GM23338 (cell line): ENCODE measurements at regions not wholly inside any gene's neighbourhood (a gene's known extent, or its start where the extent isn't known, plus 50 kb on each side); places are given as distances from the start of the nearest gene placed in this dataset.

Source experiments
- CREB1 ChIP-seq: fragments of 250-450 bp; sonication (Bioruptor Pico); IDR thresholded peaks from 2 replicates; pipeline ENCODE4 v1.5.0; 2020; ENCODE audit warnings: low read depth, mild to moderate bottlenecking, moderate library complexity
- EZH2 ChIP-seq: fragments of 200-600 bp; sonication (generic); IDR thresholded peaks from one replicate; pipeline ENCODE4 v1.8.0; 2017; ENCODE audit warnings: antibody characterized with exemption, mild to moderate bottlenecking, low read depth; ENCODE audit not compliant: unreplicated experiment
- EZH2phosphoT487 ChIP-seq: fragments of 200-600 bp; sonication (generic); IDR thresholded peaks from one replicate; pipeline ENCODE4 v1.8.1; 2018; ENCODE audit warnings: antibody characterized with exemption; ENCODE audit not compliant: unreplicated experiment
- JUNB ChIP-seq: IDR thresholded peaks from one replicate; pipeline ENCODE4 v1.6.1; 2016; ENCODE audit warnings: antibody characterized with exemption; ENCODE audit not compliant: unreplicated experiment
- NANOG ChIP-seq: IDR thresholded peaks from 2 replicates; pipeline ENCODE4 v1.6.1; 2016; ENCODE audit warnings: antibody characterized with exemption, borderline replicate concordance
- POLR2AphosphoS5 ChIP-seq: IDR thresholded peaks from 2 replicates; pipeline ENCODE4 v1.6.1; 2016; ENCODE audit warnings: antibody characterized with exemption, low read depth
- ZNF114 ChIP-seq: fragments of 250-450 bp; sonication (Bioruptor Pico); IDR thresholded peaks from 2 replicates; pipeline ENCODE4 v1.5.0; 2020; ENCODE audit warnings: mild to moderate bottlenecking, moderate library complexity
- ZNF331 ChIP-seq: fragments of 250-450 bp; sonication (Bioruptor Pico); IDR thresholded peaks from 2 replicates; pipeline ENCODE4 v1.5.0; 2020; ENCODE audit warnings: low read depth, mild to moderate bottlenecking, moderate library complexity
- TF ChIP-seq, protein P1 (sequence below), 2 experiments: fragments of 200-600 bp in 1 of 2; sonication (generic) in 1 of 2; conservative IDR thresholded peaks; 2 replicates each; pipeline versions ENCODE4 v1.5.1 to v1.6.1; 2016 to 2017; ENCODE audit warnings: antibody characterized with exemption in 2 of 2, low read depth in 2 of 2, mild to moderate bottlenecking in 2 of 2, moderate library complexity in 1 of 2
- TF ChIP-seq, protein P2 (sequence below): IDR thresholded peaks from one replicate; pipeline ENCODE4 v1.6.1; 2018; ENCODE audit warnings: antibody characterized with exemption; ENCODE audit not compliant: unreplicated experiment
- TF ChIP-seq, protein P3 (sequence below): IDR thresholded peaks from 2 replicates; pipeline ENCODE4 v1.6.1; 2016; ENCODE audit warnings: antibody characterized with exemption

DNA sequence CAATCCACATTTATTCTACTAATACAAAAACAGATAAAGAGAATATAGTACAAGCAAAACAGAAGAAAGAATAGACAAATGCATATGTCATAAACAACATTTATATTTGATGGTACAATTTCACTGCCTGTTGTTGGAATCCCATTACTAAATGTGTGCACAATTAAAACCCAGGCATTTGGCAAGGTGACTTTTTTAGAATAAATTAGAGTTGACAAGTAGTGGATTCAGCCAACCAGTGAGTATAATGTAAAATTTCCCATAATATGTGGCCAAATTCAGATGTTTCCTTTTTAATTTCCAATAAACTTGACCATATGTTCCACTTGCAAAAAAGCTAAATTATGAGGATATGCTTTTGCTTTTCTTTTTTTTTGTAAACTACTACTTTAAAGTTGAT lies 1578.8 kb downstream of the OLFM4 start:
- TF ChIP-seq EZH2 = no peak
- no peak for TF ChIP-seq POLR2AphosphoS5
- TF ChIP-seq, protein P1, sequence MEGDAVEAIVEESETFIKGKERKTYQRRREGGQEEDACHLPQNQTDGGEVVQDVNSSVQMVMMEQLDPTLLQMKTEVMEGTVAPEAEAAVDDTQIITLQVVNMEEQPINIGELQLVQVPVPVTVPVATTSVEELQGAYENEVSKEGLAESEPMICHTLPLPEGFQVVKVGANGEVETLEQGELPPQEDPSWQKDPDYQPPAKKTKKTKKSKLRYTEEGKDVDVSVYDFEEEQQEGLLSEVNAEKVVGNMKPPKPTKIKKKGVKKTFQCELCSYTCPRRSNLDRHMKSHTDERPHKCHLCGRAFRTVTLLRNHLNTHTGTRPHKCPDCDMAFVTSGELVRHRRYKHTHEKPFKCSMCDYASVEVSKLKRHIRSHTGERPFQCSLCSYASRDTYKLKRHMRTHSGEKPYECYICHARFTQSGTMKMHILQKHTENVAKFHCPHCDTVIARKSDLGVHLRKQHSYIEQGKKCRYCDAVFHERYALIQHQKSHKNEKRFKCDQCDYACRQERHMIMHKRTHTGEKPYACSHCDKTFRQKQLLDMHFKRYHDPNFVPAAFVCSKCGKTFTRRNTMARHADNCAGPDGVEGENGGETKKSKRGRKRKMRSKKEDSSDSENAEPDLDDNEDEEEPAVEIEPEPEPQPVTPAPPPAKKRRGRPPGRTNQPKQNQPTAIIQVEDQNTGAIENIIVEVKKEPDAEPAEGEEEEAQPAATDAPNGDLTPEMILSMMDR (conservative IDR thresholded peaks at IDR 0.05; ENCODE audit: low read depth in 2 of 2) = no peak
- no peak for TF ChIP-seq CREB1 (CRISPR knock-in tag)
- TF ChIP-seq, protein P2, sequence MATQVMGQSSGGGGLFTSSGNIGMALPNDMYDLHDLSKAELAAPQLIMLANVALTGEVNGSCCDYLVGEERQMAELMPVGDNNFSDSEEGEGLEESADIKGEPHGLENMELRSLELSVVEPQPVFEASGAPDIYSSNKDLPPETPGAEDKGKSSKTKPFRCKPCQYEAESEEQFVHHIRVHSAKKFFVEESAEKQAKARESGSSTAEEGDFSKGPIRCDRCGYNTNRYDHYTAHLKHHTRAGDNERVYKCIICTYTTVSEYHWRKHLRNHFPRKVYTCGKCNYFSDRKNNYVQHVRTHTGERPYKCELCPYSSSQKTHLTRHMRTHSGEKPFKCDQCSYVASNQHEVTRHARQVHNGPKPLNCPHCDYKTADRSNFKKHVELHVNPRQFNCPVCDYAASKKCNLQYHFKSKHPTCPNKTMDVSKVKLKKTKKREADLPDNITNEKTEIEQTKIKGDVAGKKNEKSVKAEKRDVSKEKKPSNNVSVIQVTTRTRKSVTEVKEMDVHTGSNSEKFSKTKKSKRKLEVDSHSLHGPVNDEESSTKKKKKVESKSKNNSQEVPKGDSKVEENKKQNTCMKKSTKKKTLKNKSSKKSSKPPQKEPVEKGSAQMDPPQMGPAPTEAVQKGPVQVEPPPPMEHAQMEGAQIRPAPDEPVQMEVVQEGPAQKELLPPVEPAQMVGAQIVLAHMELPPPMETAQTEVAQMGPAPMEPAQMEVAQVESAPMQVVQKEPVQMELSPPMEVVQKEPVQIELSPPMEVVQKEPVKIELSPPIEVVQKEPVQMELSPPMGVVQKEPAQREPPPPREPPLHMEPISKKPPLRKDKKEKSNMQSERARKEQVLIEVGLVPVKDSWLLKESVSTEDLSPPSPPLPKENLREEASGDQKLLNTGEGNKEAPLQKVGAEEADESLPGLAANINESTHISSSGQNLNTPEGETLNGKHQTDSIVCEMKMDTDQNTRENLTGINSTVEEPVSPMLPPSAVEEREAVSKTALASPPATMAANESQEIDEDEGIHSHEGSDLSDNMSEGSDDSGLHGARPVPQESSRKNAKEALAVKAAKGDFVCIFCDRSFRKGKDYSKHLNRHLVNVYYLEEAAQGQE = no peak
- TF ChIP-seq, protein P3, sequence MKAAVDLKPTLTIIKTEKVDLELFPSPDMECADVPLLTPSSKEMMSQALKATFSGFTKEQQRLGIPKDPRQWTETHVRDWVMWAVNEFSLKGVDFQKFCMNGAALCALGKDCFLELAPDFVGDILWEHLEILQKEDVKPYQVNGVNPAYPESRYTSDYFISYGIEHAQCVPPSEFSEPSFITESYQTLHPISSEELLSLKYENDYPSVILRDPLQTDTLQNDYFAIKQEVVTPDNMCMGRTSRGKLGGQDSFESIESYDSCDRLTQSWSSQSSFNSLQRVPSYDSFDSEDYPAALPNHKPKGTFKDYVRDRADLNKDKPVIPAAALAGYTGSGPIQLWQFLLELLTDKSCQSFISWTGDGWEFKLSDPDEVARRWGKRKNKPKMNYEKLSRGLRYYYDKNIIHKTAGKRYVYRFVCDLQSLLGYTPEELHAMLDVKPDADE = no peak
- TF ChIP-seq EZH2phosphoT487 = no peak
- no peak for TF ChIP-seq JUNB
- no peak for TF ChIP-seq ZNF114 (CRISPR knock-in tag)
- TF ChIP-seq NANOG = no peak
- no peak for TF ChIP-seq ZNF331 (CRISPR knock-in tag)
